T-helper 2 cell treated with Interferon-gamma antibody and Interleukin-4, amounts not matched to agents 5 μg/mL and 100 μg/mL, for 36 hours (primary cell): ENCODE measurements at regions not wholly inside any gene's neighbourhood (a gene's known extent, or its start where the extent isn't known, plus 50 kb on each side); places are given as distances from the start of the nearest gene placed in this dataset.

Source experiments
- DNase-seq: peaks from one replicate; pipeline ENCODE4 v3.0.0; 2021; ENCODE audit warnings: low spot score
- H3K27ac Mint-ChIP-seq: one replicate; pipeline ENCODE4 v1.8.0; 2021; ENCODE audit warnings: mild to moderate bottlenecking, mixed read lengths
- H3K27me3 Mint-ChIP-seq: one replicate; pipeline ENCODE4 v1.8.0; 2021; ENCODE audit warnings: low read depth, mixed read lengths
- H3K36me3 Mint-ChIP-seq: one replicate; pipeline ENCODE4 v1.8.0; 2021; ENCODE audit warnings: low read depth, mixed read lengths
- H3K4me1 Mint-ChIP-seq: one replicate; pipeline ENCODE4 v1.8.0; 2021; ENCODE audit warnings: low read depth, mixed read lengths
- H3K4me3 Mint-ChIP-seq: one replicate; pipeline ENCODE4 v1.8.0; 2022; ENCODE audit warnings: mild to moderate bottlenecking, moderate library complexity, mixed read lengths
- H3K9me3 Mint-ChIP-seq: one replicate; pipeline ENCODE4 v1.8.0; 2021; ENCODE audit warnings: mixed read lengths

DNA sequence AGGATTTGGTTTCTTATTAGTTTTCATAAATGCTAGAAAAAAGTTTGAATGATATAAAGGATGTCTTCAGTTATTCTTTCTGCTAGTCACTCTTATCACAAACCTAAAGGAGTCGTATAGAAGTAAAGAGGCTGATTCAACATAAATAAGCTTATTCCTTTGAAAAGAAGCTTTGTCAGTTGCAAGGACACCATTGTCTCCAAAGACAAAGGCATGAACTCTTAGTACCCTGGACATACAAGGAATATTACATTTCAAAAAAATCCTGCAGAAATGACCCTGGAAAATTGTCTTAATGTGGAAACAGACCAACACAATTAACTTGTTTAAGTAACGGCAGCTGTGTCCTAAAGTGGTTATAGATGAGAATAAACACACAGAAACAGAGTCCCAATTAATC, 528.0 kb downstream of the CPS1 start:
- Mint-ChIP-seq H3K9me3 (no peaks in the 10 kb centered on the region), H3K4me3 (no peak overlapping the region), H3K27me3 (no peaks in the 10 kb centered on the region), H3K4me1 (no peaks in the 10 kb centered on the region), H3K27ac (no peak overlapping the region), H3K36me3 (no peaks in the 10 kb centered on the region)
- no peak for DNase-seq

- Mint-ChIP-seq H3K27ac (no peak overlapping the region), H3K36me3 (no peaks in the 10 kb centered on the region), H3K4me1 (no peaks in the 10 kb centered on the region), H3K4me3 (no peak overlapping the region), H3K9me3 (no peaks in the 10 kb centered on the region), H3K27me3 (no peaks in the 10 kb centered on the region)
- no peak for DNase-seq
Measured at GRCh38 chr2:211085056-211085680, 528.8 kb downstream of the CPS1 start.

DNA sequence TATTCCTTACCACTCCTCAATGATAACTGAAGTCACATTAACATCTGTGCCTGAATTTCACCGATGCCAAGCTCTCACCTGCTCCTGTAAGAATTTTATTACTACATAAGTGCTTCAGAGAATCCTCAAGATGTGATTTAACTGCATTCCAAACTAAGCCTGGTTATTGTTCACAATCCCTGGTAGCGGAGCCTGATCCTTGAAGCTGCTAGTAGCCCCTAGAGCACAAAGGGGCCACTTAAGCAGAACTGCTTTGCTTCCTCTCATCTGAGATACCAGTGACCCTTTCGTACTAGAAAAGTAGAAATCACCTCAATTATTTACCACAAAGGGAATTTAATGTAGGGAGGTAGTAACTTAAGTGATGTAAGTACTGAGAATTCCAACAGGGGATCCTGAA, 529.6 kb downstream of the CPS1 start:
- no peak for DNase-seq
- no peak overlapping the region for H3K4me3 Mint-ChIP-seq
- no peaks in the 10 kb centered on the region for H3K27me3 Mint-ChIP-seq

GRCh38 chr2:211089127-211089526, 532.7 kb downstream of the CPS1 start:
- H3K4me1 Mint-ChIP-seq = no peaks in the 10 kb centered on the region
- H3K27me3 Mint-ChIP-seq = no peaks in the 10 kb centered on the region

More for the DNA sequence above, 529.6 kb downstream of the CPS1 start:
- Mint-ChIP-seq H3K36me3 (no peaks in the 10 kb centered on the region), H3K9me3 (no peaks in the 10 kb centered on the region), H3K27ac (no peak overlapping the region), H3K4me1 (no peaks in the 10 kb centered on the region)

GRCh38 chr2:211093743-211094303, 537.4 kb downstream of the CPS1 start:
- Mint-ChIP-seq H3K36me3 (no peaks in the 10 kb centered on the region), H3K9me3 (peaks cover 4% of the 10 kb centered on the region), H3K27me3 (no peaks in the 10 kb centered on the region), H3K27ac (no peak overlapping the region), H3K4me3 (no peak overlapping the region), H3K4me1 (no peaks in the 10 kb centered on the region)
- no peak for DNase-seq

More at GRCh38 chr2:211089127-211089526, 532.7 kb downstream of the CPS1 start:
- Mint-ChIP-seq H3K9me3 (no peaks in the 10 kb centered on the region), H3K27ac (no peak overlapping the region), H3K36me3 (no peaks in the 10 kb centered on the region), H3K4me3 (no peak overlapping the region)
- DNase-seq = no peak

DNA sequence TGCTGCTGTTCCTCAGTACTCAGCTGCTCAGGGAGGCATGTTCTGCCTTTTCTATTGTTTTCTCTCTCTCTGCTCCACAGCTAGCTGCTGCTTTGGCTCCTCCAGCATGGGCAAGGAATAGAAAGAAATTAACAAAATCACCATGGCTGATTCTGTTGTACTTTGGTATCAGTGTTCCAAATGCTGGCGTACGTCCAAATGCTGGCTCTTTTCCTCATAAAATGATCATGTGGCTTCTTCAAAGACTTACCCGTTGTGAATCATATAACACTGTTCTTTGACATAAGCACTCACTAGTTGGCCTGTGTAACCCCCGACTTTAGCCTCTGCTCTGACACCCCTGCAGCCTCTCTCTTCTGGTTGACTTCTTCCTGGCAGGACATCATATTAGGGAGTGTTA, 547.6 kb downstream of the CPS1 start:
- Mint-ChIP-seq H3K27me3 (no peaks in the 10 kb centered on the region), H3K9me3 (no peaks in the 10 kb centered on the region), H3K36me3 (no peaks in the 10 kb centered on the region), H3K27ac (no peak overlapping the region), H3K4me1 (no peaks in the 10 kb centered on the region), H3K4me3 (no peak overlapping the region)
- DNase-seq = no peak

DNA sequence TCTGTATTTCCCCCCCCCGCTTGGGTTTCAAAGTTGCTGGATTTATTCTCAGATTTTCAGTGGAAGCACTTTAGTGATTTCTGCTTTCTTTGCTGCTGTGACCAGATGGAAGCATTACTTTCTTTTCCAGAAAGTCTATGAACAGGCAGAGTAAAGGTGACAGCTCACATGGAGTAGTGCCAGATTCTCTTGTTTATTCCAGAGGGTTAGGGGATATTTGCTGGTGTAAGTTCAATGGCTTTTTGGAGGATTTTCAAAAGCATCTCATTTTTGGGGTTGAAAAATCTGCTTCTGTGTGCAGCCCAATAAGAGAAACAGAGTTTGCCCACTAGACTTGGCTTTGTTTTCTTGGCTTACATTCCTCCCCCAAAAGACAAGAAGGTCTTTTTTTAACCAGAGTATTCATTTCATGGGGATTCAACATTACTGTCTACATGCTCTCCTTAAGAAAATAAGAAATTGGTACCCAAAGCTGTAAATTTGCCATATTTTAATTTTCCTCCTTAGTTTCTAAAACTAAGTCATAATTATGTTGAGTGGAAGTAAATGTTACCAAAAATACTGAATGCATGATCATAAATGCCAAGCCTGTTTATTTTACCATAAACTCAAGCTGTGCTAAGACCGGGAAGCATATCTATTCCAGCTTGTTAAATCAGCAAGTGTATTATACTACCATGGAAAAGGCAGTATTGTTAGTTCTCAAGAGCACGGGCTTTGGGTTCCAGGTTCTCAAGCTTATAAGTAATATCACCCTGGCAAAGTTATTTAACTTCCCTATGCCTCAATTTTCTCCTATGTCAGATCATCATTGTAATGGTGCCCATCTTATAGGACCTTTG, 557.2 kb downstream of the CPS1 start:
- H3K27ac Mint-ChIP-seq = no peak overlapping the region
- H3K36me3 Mint-ChIP-seq = no peaks in the 10 kb centered on the region
- H3K27me3 Mint-ChIP-seq = no peaks in the 10 kb centered on the region
- no peaks in the 10 kb centered on the region for H3K4me1 Mint-ChIP-seq
- H3K9me3 Mint-ChIP-seq = no peaks in the 10 kb centered on the region
- DNase-seq = no peak
- H3K4me3 Mint-ChIP-seq = no peak overlapping the region

DNA sequence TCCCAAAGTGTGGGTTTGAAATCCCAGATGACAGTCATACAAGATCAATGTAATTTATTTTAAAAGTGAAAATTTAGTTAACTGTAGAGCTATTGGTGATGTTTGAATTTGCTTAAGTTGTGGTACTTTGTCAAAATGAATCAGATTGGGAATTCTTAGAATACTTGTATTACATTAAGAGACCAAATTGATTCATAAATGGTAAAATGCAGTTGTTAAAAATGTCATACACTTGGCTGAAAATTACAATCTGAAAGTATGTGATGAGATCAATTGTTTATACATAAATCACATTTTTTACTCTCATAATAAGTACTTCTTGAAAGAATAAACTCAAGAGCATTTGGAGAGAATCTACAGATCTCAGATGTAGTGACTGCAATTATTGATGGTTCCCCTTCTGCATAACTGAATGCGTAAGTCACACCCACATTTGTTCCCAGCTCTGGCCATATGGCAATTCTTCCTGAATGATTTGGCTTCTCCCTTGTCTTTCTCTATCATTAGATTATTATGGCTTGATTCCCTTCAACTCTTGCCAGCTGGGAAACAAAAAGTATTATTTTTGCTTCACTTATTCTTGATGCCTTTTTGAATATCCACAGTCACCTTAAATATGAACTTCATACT, 558.5 kb downstream of the CPS1 start:
- Mint-ChIP-seq H3K4me1 (no peaks in the 10 kb centered on the region), H3K27me3 (no peaks in the 10 kb centered on the region), H3K4me3 (no peak overlapping the region), H3K9me3 (no peaks in the 10 kb centered on the region), H3K27ac (no peak overlapping the region), H3K36me3 (no peaks in the 10 kb centered on the region)
- DNase-seq = no peak

DNA sequence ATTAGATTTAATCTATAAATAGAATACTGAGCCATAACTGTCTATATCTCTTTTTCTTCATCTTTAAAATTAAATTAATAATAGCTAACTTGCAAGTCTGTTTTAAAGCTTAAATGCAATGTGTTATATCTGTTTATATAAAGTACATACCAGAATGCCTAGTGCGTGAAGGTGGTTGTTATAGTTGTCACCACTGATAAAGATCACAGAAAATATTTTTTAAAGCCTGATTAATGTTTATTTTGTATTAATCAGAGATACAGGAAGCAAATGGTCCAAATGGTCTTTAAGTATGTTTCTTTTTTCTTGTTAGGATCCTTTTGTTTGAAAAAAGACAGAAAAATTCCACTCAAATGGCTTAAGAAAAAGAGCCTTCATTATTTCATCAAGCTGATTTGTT, 560.6 kb downstream of the CPS1 start:
- Mint-ChIP-seq H3K4me3 (no peak overlapping the region), H3K4me1 (no peaks in the 10 kb centered on the region), H3K9me3 (no peaks in the 10 kb centered on the region), H3K36me3 (no peaks in the 10 kb centered on the region), H3K27me3 (no peaks in the 10 kb centered on the region), H3K27ac (no peak overlapping the region)
- DNase-seq = no peak

DNA sequence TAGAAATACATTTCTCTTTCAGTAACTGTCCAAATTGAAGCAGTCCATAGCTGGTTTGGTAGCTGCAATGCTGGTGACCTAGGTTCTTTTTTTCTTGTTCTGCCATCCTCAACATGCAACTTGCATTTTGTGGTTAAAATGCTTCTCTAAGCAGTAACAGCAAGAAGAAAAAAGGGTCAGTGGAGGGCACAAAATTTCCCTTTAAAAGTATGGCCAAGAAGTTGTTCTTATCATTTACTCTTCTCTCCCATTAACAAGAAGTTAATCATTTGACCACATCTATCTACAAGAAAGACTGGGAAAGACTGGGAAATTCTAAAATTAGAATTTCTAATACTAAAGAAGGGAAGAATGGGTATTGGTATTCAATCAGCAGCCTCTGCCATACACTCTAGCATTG, 569.9 kb downstream of the CPS1 start:
- H3K36me3 Mint-ChIP-seq = no peaks in the 10 kb centered on the region
- H3K27ac Mint-ChIP-seq = no peak overlapping the region
- no peak overlapping the region for H3K4me3 Mint-ChIP-seq
- no peaks in the 10 kb centered on the region for H3K4me1 Mint-ChIP-seq
- no peak for DNase-seq
- no peaks in the 10 kb centered on the region for H3K9me3 Mint-ChIP-seq
- no peaks in the 10 kb centered on the region for H3K27me3 Mint-ChIP-seq

- H3K4me3 Mint-ChIP-seq = no peak overlapping the region
Measured at GRCh38 chr2:211127501-211127900, 571.1 kb downstream of the CPS1 start.

GRCh38 chr2:211128287-211128686, 571.9 kb downstream of the CPS1 start:
- H3K27ac Mint-ChIP-seq = no peak overlapping the region
- H3K4me1 Mint-ChIP-seq = no peaks in the 10 kb centered on the region
- H3K36me3 Mint-ChIP-seq = no peaks in the 10 kb centered on the region
- no peaks in the 10 kb centered on the region for H3K27me3 Mint-ChIP-seq
- no peaks in the 10 kb centered on the region for H3K9me3 Mint-ChIP-seq
- no peak for DNase-seq
- no peak overlapping the region for H3K4me3 Mint-ChIP-seq

More at GRCh38 chr2:211127501-211127900, 571.1 kb downstream of the CPS1 start:
- DNase-seq = no peak
- Mint-ChIP-seq H3K9me3 (no peaks in the 10 kb centered on the region), H3K27ac (no peak overlapping the region), H3K36me3 (no peaks in the 10 kb centered on the region), H3K27me3 (no peaks in the 10 kb centered on the region), H3K4me1 (no peaks in the 10 kb centered on the region)

GRCh38 chr2:211129798-211130197, 573.4 kb downstream of the CPS1 start:
- H3K4me1 Mint-ChIP-seq = no peaks in the 10 kb centered on the region
- no peak for DNase-seq
- no peaks in the 10 kb centered on the region for H3K27me3 Mint-ChIP-seq
- no peak overlapping the region for H3K4me3 Mint-ChIP-seq
- H3K9me3 Mint-ChIP-seq = no peaks in the 10 kb centered on the region
- H3K27ac Mint-ChIP-seq = no peak overlapping the region
- H3K36me3 Mint-ChIP-seq = no peaks in the 10 kb centered on the region

DNA sequence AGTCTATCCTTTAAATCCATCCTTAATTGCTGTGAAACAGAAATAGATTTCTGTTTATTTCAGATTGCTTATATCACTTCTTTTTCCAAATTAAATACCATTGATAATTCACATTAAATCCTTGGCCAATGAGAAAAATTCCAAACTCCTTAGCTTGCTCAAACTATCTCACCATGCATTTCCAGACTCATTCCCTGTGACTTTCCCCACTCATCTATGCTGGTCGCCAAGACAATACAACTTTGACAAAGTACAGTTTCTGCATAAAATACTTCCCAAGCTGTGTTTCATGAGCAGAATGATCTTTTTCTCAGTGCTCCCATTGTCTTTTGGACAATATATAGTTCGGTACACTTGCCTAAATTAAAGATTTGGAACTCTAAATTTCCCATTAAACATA, 575.6 kb downstream of the CPS1 start:
- no peak overlapping the region for H3K27ac Mint-ChIP-seq
- no peaks in the 10 kb centered on the region for H3K27me3 Mint-ChIP-seq
- DNase-seq = no peak
- H3K9me3 Mint-ChIP-seq = no peaks in the 10 kb centered on the region
- H3K4me1 Mint-ChIP-seq = no peaks in the 10 kb centered on the region
- no peak overlapping the region for H3K4me3 Mint-ChIP-seq
- H3K36me3 Mint-ChIP-seq = no peaks in the 10 kb centered on the region
